Activated CD4-positive, alpha-beta T cell treated with anti-CD3 and anti-CD28 coated beads for 36 hours (primary cell): ENCODE measurements at regions not wholly inside any gene's neighbourhood (a gene's known extent, or its start where the extent isn't known, plus 50 kb on each side); places are given as distances from the start of the nearest gene placed in this dataset.

ENCODE experiments used
- ATAC-seq: fragments of 200-7000 bp; cut with Tn5 transposase; one replicate; pipeline ENCODE4 v1.10.0; 2021; ENCODE audit warnings: mild to moderate bottlenecking, moderate library complexity
- CTCF ChIA-PET: fragments of 350-600 bp; sonication (Branson Sonifier 250); formaldehyde crosslinking; loops from one replicate; lab custom pipeline; 2021; ENCODE audit warnings: antibody characterized with exemption; lab: Charles Lee
- POLR2A ChIA-PET: fragments of 350-600 bp; sonication (Branson Sonifier 250); formaldehyde crosslinking; loops from one replicate; lab custom pipeline; 2021; ENCODE audit warnings: antibody characterized with exemption, inconsistent platforms; lab: Charles Lee
- DNase-seq: peaks from one replicate; pipeline ENCODE4 v3.0.0-alpha.2; 2020
- H3K27ac Mint-ChIP-seq: one replicate; pipeline ENCODE4 v1.8.0; 2021; ENCODE audit warnings: mixed read lengths
- H3K27me3 Mint-ChIP-seq: one replicate; pipeline ENCODE4 v1.8.0; 2021; ENCODE audit warnings: mixed read lengths
- H3K36me3 Mint-ChIP-seq: one replicate; pipeline ENCODE4 v1.8.0; 2021; ENCODE audit warnings: low read depth, mixed read lengths
- H3K4me1 Mint-ChIP-seq: one replicate; pipeline ENCODE4 v1.8.0; 2021; ENCODE audit warnings: mixed read lengths
- H3K4me3 Mint-ChIP-seq: one replicate; pipeline ENCODE4 v1.8.0; 2021; ENCODE audit warnings: mild to moderate bottlenecking, moderate library complexity, mixed read lengths
- H3K9me3 Mint-ChIP-seq: one replicate; pipeline ENCODE4 v1.8.0; 2021; ENCODE audit warnings: low read depth, mixed read lengths
- intact Hi-C, 2 experiments: fragments of 100-400 bp; cut with DNase I in 1 of 2; cut with micrococcal nuclease in 1 of 2; formaldehyde crosslinking; loops; one replicate each; pipeline versions ENCODE4 v1.14.2 to v1.15.1; 2022 to 2024; cut with DNase I, micrococcal nuclease

GRCh38 chr4:175871774-175872405, 59.8 kb upstream of the GPM6A start:
- Mint-ChIP-seq H3K27ac (no peak overlapping the region), H3K36me3 (no peaks in the 10 kb centered on the region), H3K27me3 (peaks cover 2% of the 10 kb centered on the region), H3K4me3 (no peak overlapping the region), H3K9me3 (peaks cover 3% of the 10 kb centered on the region), H3K4me1 (no peaks in the 10 kb centered on the region)
- POLR2A ChIA-PET = no interaction called here
- DNase-seq (no peak), ATAC-seq (no peak)
- intact Hi-C loops = no loop called here
- CTCF ChIA-PET = no interaction called here

GRCh38 chr4:175873707-175874106, 61.6 kb upstream of the GPM6A start:
- POLR2A ChIA-PET = no interaction called here
- peaks cover 2% of the 10 kb centered on the region for H3K27me3 Mint-ChIP-seq
- no peaks in the 10 kb centered on the region for H3K4me1 Mint-ChIP-seq
- CTCF ChIA-PET = no interaction called here
- no peak for DNase-seq
- peaks cover 7% of the 10 kb centered on the region for H3K9me3 Mint-ChIP-seq
- no peak for ATAC-seq
- no peak overlapping the region for H3K4me3 Mint-ChIP-seq
- H3K36me3 Mint-ChIP-seq = no peaks in the 10 kb centered on the region
- intact Hi-C loops = no loop called here
- no peak overlapping the region for H3K27ac Mint-ChIP-seq

- no peak overlapping the region for H3K27ac Mint-ChIP-seq
- ChIA-PET CTCF (no interaction called here), POLR2A (no interaction called here)
- H3K9me3 Mint-ChIP-seq = peaks cover 9% of the 10 kb centered on the region
- no peaks in the 10 kb centered on the region for H3K4me1 Mint-ChIP-seq
- intact Hi-C loops = no loop called here
- DNase-seq = no peak
- no peak for ATAC-seq
- no peak overlapping the region for H3K4me3 Mint-ChIP-seq
- peaks cover 2% of the 10 kb centered on the region for H3K27me3 Mint-ChIP-seq
- H3K36me3 Mint-ChIP-seq = no peaks in the 10 kb centered on the region
These were observed 62.2 kb upstream of the GPM6A start for GRCh38 chr4:175874306-175874705.

GRCh38 chr4:175875993-175876771, 64.1 kb upstream of the GPM6A start:
- H3K36me3 Mint-ChIP-seq = no peaks in the 10 kb centered on the region
- ATAC-seq = no peak
- no peak overlapping the region for H3K4me3 Mint-ChIP-seq
- DNase-seq = no peak
- ChIA-PET POLR2A (no interaction called here), CTCF (no interaction called here)
- intact Hi-C loops = no loop called here
- H3K27ac Mint-ChIP-seq = no peak overlapping the region
- H3K27me3 Mint-ChIP-seq = peaks cover 2% of the 10 kb centered on the region
- peaks cover 9% of the 10 kb centered on the region for H3K9me3 Mint-ChIP-seq
- H3K4me1 Mint-ChIP-seq = no peaks in the 10 kb centered on the region

- Mint-ChIP-seq H3K9me3 (peaks cover 4% of the 10 kb centered on the region), H3K36me3 (no peaks in the 10 kb centered on the region), H3K4me1 (no peaks in the 10 kb centered on the region), H3K27ac (no peak overlapping the region), H3K27me3 (no peaks in the 10 kb centered on the region), H3K4me3 (no peak overlapping the region)
- no peak for ATAC-seq
- CTCF ChIA-PET = no interaction called here
- DNase-seq = no peak
- intact Hi-C loops = no loop called here
- POLR2A ChIA-PET = no interaction called here
These were observed 70.8 kb upstream of the GPM6A start for GRCh38 chr4:175882891-175883290.

GRCh38 chr4:175884048-175884447, 72.0 kb upstream of the GPM6A start:
- Mint-ChIP-seq H3K27ac (no peak overlapping the region), H3K9me3 (no peaks in the 10 kb centered on the region), H3K4me1 (no peaks in the 10 kb centered on the region), H3K27me3 (no peaks in the 10 kb centered on the region), H3K36me3 (no peaks in the 10 kb centered on the region), H3K4me3 (no peak overlapping the region)
- intact Hi-C loops = no loop called here
- CTCF ChIA-PET = no interaction called here
- DNase-seq = no peak
- no peak for ATAC-seq
- POLR2A ChIA-PET = no interaction called here

GRCh38 chr4:175891231-175891630, 79.2 kb upstream of the GPM6A start:
- ChIA-PET CTCF (no interaction called here), POLR2A (no interaction called here)
- H3K27ac Mint-ChIP-seq = no peak overlapping the region
- no peaks in the 10 kb centered on the region for H3K4me1 Mint-ChIP-seq
- no peaks in the 10 kb centered on the region for H3K9me3 Mint-ChIP-seq
- no peaks in the 10 kb centered on the region for H3K27me3 Mint-ChIP-seq
- ATAC-seq = no peak
- H3K36me3 Mint-ChIP-seq = no peaks in the 10 kb centered on the region
- intact Hi-C loops = loop anchor here in 1 of 2 experiments (10.0 kb wide), 1 partner anchor 1016 kb away; no protein-coding TSS in a partner anchor
- H3K4me3 Mint-ChIP-seq = no peak overlapping the region
- DNase-seq = no peak

- H3K27ac Mint-ChIP-seq = no peak overlapping the region
- no peaks in the 10 kb centered on the region for H3K36me3 Mint-ChIP-seq
- intact Hi-C loops = loop anchor here in 1 of 2 experiments (10.0 kb wide), 1 partner anchor 1017 kb away; no protein-coding TSS in a partner anchor
- POLR2A ChIA-PET = no interaction called here
- no peaks in the 10 kb centered on the region for H3K4me1 Mint-ChIP-seq
- H3K9me3 Mint-ChIP-seq = no peaks in the 10 kb centered on the region
- DNase-seq (no peak), ATAC-seq (no peak)
- CTCF ChIA-PET = no interaction called here
- H3K4me3 Mint-ChIP-seq = no peak overlapping the region
- H3K27me3 Mint-ChIP-seq = no peaks in the 10 kb centered on the region
These were observed 79.8 kb upstream of the GPM6A start for GRCh38 chr4:175891851-175892250.

- Mint-ChIP-seq H3K4me3 (no peak overlapping the region), H3K36me3 (no peaks in the 10 kb centered on the region), H3K9me3 (no peaks in the 10 kb centered on the region), H3K4me1 (no peaks in the 10 kb centered on the region), H3K27me3 (no peaks in the 10 kb centered on the region), H3K27ac (no peak overlapping the region)
- DNase-seq = no peak
- ATAC-seq = no peak
- ChIA-PET POLR2A (no interaction called here), CTCF (interaction anchor here (0.6 to 1.4 kb wide), 2 partner anchors 12 to 368 kb away, joined by 3 read pairs; no protein-coding TSS in a partner anchor)
- intact Hi-C loops = no loop called here
These were observed 93.9 kb upstream of the GPM6A start for GRCh38 chr4:175905925-175906324.

- Mint-ChIP-seq H3K36me3 (no peaks in the 10 kb centered on the region), H3K27me3 (no peaks in the 10 kb centered on the region), H3K9me3 (no peaks in the 10 kb centered on the region), H3K27ac (no peak overlapping the region), H3K4me1 (no peaks in the 10 kb centered on the region), H3K4me3 (no peak overlapping the region)
- ChIA-PET POLR2A (no interaction called here), CTCF (interaction anchor here (1.4 kb wide), 1 partner anchor 12 kb away, joined by 3 read pairs; no protein-coding TSS in a partner anchor)
- DNase-seq (no peak), ATAC-seq (no peak)
- intact Hi-C loops = no loop called here
These were observed 94.3 kb upstream of the GPM6A start for GRCh38 chr4:175906384-175906783.

- no peak for DNase-seq
- POLR2A ChIA-PET = no interaction called here
- H3K4me1 Mint-ChIP-seq = no peaks in the 10 kb centered on the region
These were observed 98.6 kb upstream of the GPM6A start for GRCh38 chr4:175910700-175911099.

More at GRCh38 chr4:175910700-175911099, 98.6 kb upstream of the GPM6A start:
- H3K4me3 Mint-ChIP-seq = no peak overlapping the region
- peaks cover under 1% of the 10 kb centered on the region for H3K27me3 Mint-ChIP-seq
- no peaks in the 10 kb centered on the region for H3K9me3 Mint-ChIP-seq
- H3K36me3 Mint-ChIP-seq = no peaks in the 10 kb centered on the region
- intact Hi-C loops = no loop called here
- H3K27ac Mint-ChIP-seq = no peak overlapping the region
- CTCF ChIA-PET = no interaction called here
- ATAC-seq = no peak
